HepG2 (cell line): ENCODE measurements at regions not wholly inside any gene's neighbourhood (a gene's known extent, or its start where the extent isn't known, plus 50 kb on each side); places are given as distances from the start of the nearest gene placed in this dataset.
A peak's percentile ranks its signal among the peaks of the same experiment; 100 is the strongest.

Experiments used
- CBX2 ChIP-seq, 2 experiments: fragments of 200-600 bp in 1 of 2; sonication (generic); formaldehyde crosslinking in 1 of 2; IDR thresholded peaks; 2 replicates each; pipeline versions ENCODE4 v1.7.0 to v1.8.1; 2018 to 2022; ENCODE audit warnings: low read depth in 2 of 2, low read length in 1 of 2, mild to moderate bottlenecking in 1 of 2, missing genetic modification reagents in 1 of 2
- HNRNPUL1 ChIP-seq: fragments of 200-400 bp; formaldehyde crosslinking; IDR thresholded peaks from 2 replicates; pipeline ENCODE4 v1.6.1; 2017; ENCODE audit warnings: low read depth, mild to moderate bottlenecking, low read length, moderate library complexity
- TSC22D2 ChIP-seq: sonication (generic); formaldehyde crosslinking; IDR thresholded peaks from 2 replicates; pipeline ENCODE4 v1.5.1; 2020; ENCODE audit warnings: missing genetic modification reagents, mild to moderate bottlenecking, borderline replicate concordance
- ZNF101 ChIP-seq: sonication (generic); formaldehyde crosslinking; IDR thresholded peaks from 2 replicates; pipeline ENCODE4 v1.4.0; 2020; ENCODE audit warnings: mild to moderate bottlenecking, low read depth, missing genetic modification reagents, borderline replicate concordance
- ZNF430 ChIP-seq: sonication (generic); formaldehyde crosslinking; IDR thresholded peaks from 2 replicates; pipeline ENCODE4 v1.9.0; 2021; ENCODE audit warnings: mild to moderate bottlenecking, missing genetic modification reagents
- ZNF747 ChIP-seq: sonication (generic); formaldehyde crosslinking; IDR thresholded peaks from 2 replicates; pipeline ENCODE4 v1.8.1; 2023; ENCODE audit warnings: missing genetic modification reagents, mild to moderate bottlenecking, borderline replicate concordance
- TF ChIP-seq, protein P1 (sequence below): sonication (generic); formaldehyde crosslinking; IDR thresholded peaks from 2 replicates; pipeline ENCODE4 v1.4.0; 2020; ENCODE audit warnings: missing genetic modification reagents, borderline replicate concordance
- TF ChIP-seq, protein P2 (sequence below): sonication (generic); formaldehyde crosslinking; IDR thresholded peaks from 2 replicates; pipeline ENCODE4 v1.4.0; 2020; ENCODE audit warnings: missing genetic modification reagents, borderline replicate concordance

DNA sequence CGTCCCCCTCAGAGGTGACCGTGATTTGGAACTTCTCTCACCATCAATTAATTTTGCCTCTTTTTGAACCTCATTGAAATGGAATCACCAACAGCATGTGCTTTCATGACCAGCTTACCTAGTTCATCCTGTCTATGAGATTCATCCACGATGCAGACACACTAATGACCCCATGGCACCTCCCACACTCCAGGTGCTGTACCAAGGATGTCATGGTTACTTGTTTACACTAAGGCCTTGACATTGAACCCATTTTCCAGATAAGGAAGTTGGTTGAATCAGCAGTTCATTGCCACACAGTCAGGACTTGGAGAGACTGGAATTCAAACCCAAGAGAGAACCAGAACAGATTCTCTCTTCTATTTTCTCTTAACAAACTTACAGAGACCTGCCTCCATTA is 139.0 kb downstream of the ZFP36L2 start (continued):
- TF ChIP-seq, protein P1, sequence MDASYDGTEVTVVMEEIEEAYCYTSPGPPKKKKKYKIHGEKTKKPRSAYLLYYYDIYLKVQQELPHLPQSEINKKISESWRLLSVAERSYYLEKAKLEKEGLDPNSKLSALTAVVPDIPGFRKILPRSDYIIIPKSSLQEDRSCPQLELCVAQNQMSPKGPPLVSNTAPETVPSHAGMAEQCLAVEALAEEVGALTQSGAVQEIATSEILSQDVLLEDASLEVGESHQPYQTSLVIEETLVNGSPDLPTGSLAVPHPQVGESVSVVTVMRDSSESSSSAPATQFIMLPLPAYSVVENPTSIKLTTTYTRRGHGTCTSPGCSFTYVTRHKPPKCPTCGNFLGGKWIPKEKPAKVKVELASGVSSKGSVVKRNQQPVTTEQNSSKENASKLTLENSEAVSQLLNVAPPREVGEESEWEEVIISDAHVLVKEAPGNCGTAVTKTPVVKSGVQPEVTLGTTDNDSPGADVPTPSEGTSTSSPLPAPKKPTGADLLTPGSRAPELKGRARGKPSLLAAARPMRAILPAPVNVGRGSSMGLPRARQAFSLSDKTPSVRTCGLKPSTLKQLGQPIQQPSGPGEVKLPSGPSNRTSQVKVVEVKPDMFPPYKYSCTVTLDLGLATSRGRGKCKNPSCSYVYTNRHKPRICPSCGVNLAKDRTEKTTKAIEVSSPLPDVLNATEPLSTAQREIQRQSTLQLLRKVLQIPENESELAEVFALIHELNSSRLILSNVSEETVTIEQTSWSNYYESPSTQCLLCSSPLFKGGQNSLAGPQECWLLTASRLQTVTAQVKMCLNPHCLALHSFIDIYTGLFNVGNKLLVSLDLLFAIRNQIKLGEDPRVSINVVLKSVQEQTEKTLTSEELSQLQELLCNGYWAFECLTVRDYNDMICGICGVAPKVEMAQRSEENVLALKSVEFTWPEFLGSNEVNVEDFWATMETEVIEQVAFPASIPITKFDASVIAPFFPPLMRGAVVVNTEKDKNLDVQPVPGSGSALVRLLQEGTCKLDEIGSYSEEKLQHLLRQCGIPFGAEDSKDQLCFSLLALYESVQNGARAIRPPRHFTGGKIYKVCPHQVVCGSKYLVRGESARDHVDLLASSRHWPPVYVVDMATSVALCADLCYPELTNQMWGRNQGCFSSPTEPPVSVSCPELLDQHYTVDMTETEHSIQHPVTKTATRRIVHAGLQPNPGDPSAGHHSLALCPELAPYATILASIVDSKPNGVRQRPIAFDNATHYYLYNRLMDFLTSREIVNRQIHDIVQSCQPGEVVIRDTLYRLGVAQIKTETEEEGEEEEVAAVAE, result no peak
- TF ChIP-seq ZNF101 (CRISPR knock-in tag), result no peak
- TF ChIP-seq TSC22D2 (CRISPR knock-in tag), result no peak
- TF ChIP-seq HNRNPUL1, result no peak
- 0 out of 2 replicates have a peak, but pooled peaks have one; percentile 18 for TF ChIP-seq ZNF430
- TF ChIP-seq, protein P2, sequence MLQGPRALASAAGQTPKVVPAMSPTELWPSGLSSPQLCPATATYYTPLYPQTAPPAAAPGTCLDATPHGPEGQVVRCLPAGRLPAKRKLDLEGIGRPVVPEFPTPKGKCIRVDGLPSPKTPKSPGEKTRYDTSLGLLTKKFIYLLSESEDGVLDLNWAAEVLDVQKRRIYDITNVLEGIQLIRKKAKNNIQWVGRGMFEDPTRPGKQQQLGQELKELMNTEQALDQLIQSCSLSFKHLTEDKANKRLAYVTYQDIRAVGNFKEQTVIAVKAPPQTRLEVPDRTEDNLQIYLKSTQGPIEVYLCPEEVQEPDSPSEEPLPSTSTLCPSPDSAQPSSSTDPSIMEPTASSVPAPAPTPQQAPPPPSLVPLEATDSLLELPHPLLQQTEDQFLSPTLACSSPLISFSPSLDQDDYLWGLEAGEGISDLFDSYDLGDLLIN (CRISPR knock-in tag), result no peak
- no peak for TF ChIP-seq ZNF747 (CRISPR knock-in tag)
- no peak for TF ChIP-seq CBX2 (IDR thresholded peaks at IDR 0.05; ENCODE audit: low read depth, low read length)
- no peak for TF ChIP-seq CBX2 (CRISPR knock-in tag; IDR thresholded peaks at IDR 0.05; ENCODE audit: low read depth)
